ENCODE measurements at regions not wholly inside any gene's neighbourhood (a gene's known extent, or its start where the extent isn't known, plus 50 kb on each side); places are given as distances from the start of the nearest gene placed in this dataset.
"Not testable (repeated sequence)": the region's sequence is repeated elsewhere in the genome, so short reads cannot be mapped to it uniquely, and the experiment has no call there.

DNA sequence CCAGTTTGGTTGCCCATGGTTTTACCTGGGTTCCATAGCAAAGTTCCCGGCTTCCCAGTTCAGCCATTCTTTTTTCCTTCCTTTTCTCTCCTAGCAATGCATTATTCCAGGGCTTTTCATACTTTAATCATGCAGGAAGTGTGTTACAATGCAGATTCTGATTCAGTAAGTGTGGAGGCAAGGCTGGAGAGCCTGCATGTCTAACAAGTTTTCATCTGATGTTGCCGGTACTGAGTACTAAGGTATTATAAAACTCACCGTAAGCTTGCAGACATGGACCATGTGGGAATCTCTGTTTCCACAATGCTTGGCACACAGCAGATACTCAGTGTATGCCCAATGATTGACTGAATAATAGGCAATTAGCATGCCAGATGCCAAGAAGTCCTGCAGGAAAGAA lies 102.9 kb upstream of the SHB start:
- FAIRE-seq (no peak), DNase-seq (ENCODE audit: extremely low spot score, insufficient read length, low read depth) (no peak)

DNA sequence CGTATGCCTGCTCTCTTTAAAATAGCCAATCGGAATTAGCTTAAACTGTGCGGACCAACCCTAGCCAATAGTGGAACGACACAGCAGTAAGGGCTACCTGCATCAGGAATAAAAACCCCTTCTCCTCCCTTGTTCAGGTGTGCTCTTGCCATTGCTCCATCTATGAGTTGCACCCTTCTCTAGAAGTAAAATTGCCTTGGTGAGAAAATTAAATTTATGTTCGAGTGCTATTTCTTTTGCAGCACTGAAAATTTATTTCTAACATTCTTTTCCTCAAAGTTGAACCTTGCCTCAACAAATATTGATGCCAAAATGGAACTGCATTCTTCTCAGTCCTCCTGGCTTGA lies 102.5 kb upstream of the SHB start:
- no peak for FAIRE-seq
- no peak for DNase-seq (ENCODE audit: extremely low spot score, insufficient read length, low read depth)

DNA sequence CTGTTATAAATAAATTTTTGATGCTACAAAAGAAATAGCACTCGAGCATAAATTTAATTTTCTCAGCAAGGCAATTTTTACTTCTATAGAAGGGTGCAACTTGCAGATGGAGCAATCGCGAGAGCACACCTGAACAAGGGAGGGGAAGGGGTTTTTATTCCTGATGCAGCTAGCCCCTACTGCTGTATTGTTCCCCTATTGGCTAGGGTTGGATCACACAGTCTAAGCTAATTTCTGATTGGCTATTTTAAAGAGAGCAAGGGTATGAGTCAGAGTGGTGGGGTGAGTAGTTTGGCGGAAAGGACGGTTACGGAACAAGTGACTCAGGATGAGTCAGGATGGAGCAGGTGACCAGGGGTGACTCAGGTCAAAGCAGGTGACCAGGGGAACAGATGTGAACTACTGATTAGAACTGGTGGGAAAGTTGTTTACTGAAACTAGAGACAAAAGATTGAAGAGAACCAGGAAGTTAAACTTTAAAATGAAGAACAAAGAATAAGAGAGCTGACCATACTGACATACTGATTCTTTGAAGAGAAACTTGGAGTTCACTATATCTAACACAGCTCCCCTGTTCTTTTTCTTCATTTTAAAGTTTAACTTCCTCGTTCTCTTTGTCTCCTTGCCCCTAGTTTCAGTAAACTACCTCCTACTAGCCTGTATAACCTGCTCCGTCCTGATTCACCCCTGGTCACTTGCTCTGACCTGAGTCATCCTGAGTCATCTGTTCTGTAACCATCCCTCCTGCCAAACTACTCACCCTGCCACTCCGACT lies 101.9 kb upstream of the SHB start:
- FAIRE-seq; DNase-seq (ENCODE audit: extremely low spot score, insufficient read length, low read depth): not testable (repeated sequence)

DNA sequence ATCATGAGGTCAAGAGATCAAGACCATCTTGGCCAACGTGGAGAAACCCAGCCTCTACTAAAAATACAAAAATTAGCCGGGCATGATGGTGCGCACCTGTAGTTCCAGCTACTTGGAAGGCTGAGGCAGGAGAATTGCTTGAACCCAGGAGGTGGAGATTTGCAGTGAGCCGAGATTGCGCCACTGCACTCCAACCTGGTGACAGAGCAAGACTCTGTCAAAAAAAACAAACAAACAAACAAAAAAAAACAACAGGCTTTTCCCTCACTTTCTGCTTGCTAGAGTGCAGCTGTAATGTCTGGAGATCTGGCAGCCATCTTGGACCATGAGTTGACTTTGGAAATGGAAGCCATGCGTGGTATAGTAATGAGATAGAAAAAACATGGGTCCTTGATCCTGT lies 101.1 kb upstream of the SHB start:
- not testable (repeated sequence) for FAIRE-seq; DNase-seq (ENCODE audit: extremely low spot score, insufficient read length, low read depth)

DNA sequence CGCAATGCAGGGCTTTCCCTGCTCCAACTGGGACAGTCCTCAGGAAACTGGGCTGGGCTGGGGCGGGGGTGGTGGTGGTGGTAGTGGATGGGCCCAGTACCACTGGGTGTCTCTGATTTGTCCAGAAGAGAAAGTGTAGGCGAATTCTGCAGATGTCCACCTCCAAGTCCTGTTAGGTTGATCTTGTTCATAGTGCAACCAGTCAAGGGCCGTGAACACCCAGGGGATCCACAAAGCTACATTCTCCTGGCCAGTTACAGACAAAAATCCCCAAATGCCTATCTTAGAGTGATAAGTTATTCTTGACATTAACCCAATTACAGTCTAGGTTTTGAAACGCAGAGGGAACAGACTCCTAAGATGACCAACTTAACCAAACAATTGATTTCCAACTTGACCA lies 97.5 kb upstream of the SHB start:
- FAIRE-seq (no peak), DNase-seq (ENCODE audit: extremely low spot score, insufficient read length, low read depth) (no peak)

DNA sequence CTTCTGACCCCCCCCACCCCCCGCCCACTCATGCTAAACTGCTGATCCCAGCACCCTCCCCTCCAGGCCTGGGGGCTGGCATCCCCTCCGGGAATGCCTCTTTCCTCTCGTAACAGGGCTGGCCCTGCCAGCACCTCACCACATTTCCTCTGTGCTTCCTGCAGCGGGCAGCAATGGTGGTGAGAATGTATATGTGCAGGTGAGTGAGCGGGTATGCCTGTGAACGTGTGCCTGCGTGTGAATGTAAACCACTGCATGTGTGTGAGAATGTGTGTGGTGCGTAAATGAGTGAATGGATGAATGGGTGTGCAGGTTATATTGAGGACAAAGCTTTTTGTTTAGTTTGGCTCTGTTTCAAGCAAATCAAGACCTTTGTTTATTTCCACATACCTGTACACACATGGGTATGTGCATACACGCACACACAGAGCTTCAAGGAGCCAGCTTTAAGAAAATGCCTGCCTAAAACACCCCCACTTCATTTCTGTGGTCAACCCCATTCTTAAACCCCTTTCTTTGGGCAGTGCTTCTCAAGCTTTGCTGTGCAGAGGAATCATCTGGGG lies 95.7 kb upstream of the SHB start:
- FAIRE-seq (no peak), DNase-seq (ENCODE audit: extremely low spot score, insufficient read length, low read depth) (no peak)

DNA sequence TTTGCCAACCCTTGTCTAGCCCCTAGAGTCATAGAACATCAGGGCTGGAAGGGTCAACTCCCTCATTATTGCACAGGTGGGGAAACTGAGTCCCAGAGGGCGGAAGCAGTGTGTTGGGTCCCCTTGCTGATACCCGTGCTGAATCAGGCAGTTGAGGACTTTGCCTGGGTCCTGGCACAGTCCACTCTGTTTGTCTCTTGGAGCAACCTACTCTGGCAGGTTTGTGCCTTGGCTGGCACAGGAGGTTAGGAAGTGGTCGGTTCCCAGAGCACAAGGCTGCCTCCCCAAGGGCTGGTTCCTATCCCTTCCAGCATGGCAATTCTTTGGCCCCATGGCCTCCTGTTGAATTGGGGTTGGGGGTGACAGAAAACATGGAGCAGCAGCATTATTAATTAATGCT lies 94.5 kb upstream of the SHB start:
- FAIRE-seq = no peak
- no peak for DNase-seq (ENCODE audit: extremely low spot score, insufficient read length, low read depth)

DNA sequence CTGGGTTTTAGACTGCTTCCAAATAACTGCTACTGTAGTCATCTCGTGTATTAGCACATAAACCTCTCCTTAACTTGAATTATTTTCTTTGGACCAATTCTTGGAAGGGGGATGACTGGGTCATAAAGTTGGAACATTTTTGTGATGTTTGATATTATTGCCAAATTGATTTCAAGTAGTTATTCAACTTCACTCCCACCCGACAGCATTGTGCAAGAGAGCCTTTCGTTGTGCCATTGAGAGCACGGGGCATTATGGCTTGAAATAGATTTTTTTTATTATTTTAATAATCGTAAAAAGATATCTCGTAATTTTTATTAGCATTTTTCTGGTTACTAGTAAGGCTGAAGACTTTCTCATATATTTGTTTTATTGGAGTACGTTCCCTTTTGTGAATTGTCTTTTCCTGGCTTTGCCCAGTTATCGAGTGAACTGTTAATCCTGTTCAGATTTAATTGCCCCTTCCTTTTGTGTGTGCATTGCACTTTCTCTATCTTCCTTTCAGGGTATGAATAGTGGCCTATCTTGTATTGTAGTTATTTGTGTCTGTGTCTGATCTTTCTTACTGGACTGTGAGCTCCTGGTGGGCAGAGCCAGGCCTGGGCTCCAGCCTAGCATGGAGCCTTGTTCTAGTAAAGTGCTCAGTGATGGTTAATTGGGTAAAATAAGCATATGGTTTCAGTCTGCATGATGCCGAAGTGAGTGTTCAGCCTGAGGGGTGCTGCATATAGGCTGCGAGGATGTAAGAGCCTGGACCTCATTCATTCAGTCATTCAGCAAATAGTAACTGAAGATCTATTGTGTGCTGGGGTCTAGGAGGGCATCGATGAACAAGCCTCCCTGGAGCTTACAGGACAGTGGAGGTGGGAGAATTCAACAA lies 93.5 kb upstream of the SHB start:
- FAIRE-seq (no peak), DNase-seq (ENCODE audit: extremely low spot score, insufficient read length, low read depth) (no peak)

DNA sequence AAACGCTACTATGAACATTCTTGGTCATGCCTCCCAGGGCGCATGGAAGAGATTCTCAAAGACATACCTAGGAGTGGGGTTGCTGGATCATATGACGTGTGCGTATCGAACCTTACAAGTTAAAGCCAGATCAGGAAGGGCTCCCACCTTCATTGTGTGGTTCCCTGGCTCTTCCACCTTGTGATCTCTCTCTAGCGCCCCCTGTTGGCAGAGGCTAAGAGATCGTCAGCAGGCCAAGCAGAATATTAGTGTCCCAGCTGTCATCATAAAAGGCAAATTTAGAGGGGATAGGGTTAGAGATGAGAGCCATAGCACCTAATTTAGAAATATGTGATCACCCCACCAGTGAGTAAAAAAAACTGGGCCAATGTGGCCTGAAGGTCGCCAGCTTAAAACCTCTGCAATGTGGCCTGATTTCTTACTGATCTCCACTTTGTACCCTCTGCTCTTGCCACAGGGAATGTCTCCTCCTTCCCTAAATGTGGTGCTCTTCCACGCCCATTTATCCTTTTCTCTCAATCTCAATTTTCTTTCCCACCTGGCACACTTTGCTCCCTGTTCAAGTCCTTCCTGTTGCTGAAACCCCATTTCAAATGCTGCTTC lies 91.7 kb upstream of the SHB start:
- DNase-seq (ENCODE audit: extremely low spot score, insufficient read length, low read depth) (peak; percentile 42), FAIRE-seq (peak; percentile 69)

DNA sequence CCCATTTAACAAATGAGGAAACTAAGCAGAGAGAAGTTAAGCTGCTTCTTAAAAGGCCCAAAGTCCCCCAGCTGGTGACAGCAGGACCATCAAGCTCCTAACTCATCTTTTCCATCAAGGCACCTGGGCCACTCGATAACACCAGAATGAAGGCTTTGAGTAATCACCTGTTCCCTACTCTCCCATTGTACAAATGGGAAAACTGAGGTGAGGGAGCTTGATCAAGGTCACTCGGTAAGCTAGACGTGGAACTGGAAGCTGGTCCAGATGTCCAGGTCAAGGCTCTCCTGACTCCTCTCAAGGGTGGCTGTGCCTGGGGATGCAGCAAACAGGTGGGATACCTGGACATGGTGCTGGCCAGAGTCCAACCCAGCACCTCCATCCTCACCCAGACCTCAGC lies 90.6 kb upstream of the SHB start:
- FAIRE-seq = no peak
- no peak for DNase-seq (ENCODE audit: extremely low spot score, insufficient read length, low read depth)

DNA sequence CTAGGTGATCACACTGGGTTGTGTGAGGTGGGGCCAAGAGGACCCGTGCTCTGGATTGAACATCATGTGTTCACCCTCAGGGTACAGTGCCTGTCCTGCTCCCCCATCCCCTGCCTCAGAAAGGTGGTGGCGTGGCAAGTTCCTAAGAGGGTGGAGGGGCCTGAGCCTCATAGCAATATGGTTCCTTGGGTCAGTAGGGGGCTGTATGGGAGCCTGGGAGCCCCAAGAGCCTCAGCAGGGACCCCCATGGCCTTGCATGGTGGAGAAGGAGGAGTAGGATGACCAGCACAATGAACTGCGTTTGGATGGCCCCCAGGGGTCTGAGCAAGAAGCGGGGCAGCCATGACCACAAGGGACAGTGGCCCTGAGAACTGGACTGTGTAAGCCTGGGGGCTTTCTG lies 89.6 kb upstream of the SHB start:
- DNase-seq (ENCODE audit: extremely low spot score, insufficient read length, low read depth) (no peak), FAIRE-seq (no peak)

DNA sequence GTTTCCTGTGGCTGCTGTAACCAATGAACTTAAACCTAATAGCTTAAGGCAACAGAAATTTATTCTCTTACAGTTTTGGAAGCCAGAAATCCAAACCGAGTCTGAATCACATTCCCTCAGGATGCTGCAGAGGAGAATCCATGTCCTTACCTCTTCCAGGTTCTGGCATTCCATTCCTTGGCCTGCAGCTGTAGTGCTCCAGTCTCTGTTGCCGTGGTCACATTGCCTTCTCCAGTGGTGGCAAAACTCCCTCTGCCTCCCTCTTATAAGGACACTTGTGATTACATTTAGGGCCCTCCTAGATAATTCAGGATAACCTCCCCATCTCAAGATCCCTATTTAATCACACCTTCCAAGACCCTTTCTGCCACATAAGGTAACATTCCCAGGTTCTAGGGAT lies 88.7 kb upstream of the SHB start:
- FAIRE-seq = no peak
- DNase-seq (ENCODE audit: extremely low spot score, insufficient read length, low read depth) = no peak

DNA sequence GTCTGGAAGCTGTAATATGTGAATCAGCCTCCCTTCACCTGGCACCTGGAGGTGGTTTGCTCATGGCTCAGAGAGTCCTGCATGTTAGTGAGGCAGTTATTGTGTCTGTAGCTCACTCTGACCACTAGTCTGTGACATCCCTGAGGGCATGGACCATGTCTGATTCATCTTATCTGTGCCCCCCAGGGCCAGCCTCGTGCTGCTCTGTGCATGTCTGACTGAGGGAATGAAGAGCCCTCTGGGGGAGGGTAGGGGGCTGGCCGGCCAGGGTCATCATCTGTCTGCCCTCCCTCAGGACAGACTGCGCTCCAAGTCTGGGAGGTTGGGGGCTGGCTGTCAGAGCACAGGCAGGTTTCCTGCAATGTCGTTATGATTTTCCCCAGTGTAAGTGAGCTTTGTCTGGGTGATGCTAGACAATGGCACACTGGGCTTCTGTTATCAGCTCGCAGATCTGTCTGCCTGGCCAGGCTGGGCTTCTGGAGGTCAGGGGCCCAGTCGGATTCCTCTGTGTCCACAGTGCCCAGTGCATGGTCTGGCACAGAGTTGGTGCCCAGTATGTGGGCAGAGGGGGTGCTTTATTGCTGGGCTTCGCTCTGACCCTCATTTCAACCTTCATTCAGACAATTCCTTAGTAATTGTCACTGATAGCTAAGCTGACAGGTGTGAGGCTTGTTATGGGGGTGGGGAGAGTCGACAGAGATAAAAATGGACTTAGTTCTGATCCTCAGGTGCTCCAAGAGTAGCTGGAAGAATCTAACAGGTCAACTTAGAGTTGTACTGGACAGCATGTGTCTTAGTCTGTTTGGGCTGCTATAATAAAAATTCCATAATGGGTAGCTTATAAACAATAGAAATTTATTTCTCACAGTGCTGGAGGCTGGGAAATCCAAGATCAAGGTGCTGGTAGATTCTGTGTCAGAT lies 85.7 kb upstream of the SHB start:
- FAIRE-seq (no peak), DNase-seq (ENCODE audit: extremely low spot score, insufficient read length, low read depth) (no peak)

DNA sequence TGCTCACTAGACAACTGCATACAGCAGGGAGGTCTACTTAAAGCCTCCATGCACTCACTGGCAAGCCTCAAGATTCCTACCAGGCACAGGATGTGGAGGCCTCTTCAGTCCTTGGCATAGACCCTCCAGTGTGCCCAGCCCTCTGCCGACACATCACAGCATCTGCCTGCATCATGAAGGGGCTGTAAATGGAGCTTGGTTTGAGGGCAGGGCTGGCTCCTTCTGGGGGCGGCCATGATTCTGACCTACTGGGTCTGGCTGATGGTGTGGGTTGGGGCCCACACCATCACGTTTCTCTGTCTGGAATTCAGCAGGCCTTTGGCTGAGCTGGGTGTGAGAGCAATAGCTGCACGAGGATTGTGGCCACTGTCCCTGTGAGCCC lies 84.9 kb upstream of the SHB start:
- DNase-seq (ENCODE audit: extremely low spot score, insufficient read length, low read depth) (no peak), FAIRE-seq (no peak)

DNA sequence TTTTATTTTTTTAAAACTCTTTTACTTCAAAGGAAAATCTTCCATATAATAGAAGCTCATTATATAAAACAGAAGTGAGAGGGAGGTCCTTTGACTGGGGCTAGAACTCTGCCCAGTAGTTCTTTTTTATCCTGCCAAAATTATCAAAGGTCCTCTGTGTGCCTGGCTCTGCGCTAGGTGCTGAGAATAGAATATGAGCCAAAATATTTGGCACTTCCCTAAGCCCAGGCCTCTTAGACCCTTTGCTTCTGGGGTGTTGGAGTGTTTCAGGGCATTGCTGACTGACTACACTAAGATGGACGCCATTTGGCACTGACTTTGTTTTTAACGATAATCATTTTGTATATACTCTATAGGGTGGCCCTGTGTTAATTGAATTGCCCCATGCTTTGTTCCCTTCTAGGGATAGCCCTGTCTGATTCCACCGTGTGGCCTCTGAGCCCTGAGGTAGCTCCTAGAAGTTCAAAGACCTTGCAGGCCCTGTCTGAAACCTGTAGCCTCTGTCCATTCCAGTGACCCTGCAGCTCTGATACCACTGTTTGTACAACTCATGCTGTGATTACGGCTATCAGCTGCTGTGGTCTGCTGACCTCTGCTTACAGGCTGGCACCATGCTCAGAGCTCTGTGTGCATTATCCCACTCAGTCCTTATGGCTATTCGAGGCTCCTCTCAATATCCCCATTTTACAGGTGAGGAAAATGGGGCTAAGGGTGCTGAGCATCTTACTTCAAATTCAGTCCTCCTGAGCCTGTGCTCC lies 84.3 kb upstream of the SHB start:
- DNase-seq (ENCODE audit: extremely low spot score, insufficient read length, low read depth) (no peak), FAIRE-seq (no peak)

DNA sequence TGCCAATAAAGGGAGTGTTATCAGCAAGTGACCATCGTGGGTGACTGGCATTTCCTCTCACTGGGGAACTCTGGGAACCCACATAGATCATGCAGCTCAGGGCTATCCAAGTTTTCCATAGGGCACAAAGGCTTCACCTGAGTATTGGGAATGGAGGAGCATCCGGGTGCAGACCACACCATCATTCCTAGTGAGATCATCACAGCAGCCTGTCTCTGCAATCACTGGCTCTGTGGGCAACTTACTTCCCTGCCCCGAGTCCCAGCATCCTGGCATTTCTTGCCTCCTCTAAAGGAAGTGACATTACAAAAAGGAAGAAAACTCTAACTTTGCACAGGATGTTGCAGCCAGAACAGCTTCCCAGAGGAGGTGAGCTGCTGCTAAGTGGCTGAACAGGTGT lies 80.6 kb upstream of the SHB start:
- FAIRE-seq (no peak), DNase-seq (ENCODE audit: extremely low spot score, insufficient read length, low read depth) (no peak)

DNA sequence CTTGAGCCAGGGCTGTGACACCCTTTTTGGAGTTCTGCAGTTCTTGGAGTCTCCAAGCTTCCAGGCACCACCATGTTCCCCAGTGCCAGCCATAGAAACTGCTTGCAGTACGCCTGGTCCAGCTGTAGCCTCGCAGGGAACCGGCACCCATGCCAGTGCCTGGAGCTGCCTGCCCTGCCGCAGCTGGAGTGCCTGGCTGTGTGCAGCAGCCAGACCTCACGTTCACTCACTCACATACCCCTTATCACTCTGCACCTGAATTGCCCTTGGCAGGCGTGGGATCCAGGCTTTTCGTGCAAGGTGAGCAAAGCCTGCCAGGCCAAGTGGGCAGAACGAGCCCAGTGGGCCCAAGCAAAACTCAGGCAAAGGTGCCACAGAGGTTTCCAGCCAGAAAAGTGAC lies 77.8 kb upstream of the SHB start:
- FAIRE-seq = no peak
- no peak for DNase-seq (ENCODE audit: extremely low spot score, insufficient read length, low read depth)

DNA sequence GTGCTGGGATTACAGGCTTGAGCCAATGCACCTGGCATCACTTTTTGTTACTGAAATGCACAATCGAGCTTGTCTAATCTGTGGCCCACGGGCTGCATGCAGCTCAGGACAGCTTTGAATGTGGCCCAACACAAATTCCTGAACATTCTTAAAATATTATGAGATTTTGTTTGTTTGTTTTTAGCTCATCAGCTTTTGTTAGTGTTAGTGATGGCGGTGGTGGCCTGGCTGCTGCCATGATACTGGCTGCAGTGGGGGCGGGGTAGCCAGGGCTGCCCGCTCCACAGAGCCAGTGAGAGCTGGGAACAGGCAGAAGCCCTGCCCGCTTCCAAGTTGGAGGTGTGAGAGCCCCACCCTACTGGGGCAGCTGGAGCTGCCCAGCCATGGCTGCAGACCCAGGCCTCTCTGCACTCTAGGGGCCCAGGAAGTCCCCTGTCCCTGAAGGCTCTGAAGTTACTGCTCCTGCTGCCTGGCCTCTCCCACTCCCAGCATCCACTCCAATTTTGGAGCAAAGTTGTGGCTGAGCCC lies 76.6 kb upstream of the SHB start:
- FAIRE-seq = no peak
- no peak for DNase-seq (ENCODE audit: extremely low spot score, insufficient read length, low read depth)

DNA sequence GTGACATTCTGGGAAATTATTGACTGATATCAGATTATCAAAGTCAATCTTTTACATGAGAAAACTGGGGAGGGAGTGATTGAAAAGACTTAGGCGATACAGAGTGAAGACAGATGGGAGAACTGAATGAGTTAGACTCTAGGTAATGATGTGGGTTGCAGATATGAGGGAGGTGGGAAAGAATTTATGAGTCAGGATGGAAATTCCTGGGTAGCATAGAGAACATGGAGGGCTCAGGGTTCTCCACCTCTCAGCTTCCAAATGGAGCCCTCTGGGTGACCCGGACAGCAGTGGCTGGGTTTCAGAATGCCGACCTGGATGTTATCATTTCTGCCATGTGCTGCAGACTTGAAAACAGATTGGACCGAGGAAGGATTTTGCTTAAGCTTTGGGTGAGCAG lies 75.4 kb upstream of the SHB start:
- FAIRE-seq = no peak
- DNase-seq (ENCODE audit: extremely low spot score, insufficient read length, low read depth) = no peak

Data from GM18507 (cell line).